ENCODE measurements at regions not wholly inside any gene's neighbourhood (a gene's known extent, or its start where the extent isn't known, plus 50 kb on each side); places are given as distances from the start of the nearest gene placed in this dataset.

- no peak overlapping the region for H3K27ac ChIP-seq (ENCODE audit: low read depth, low read length, severe bottlenecking)
- no peak overlapping the region for H3K4me3 ChIP-seq (ENCODE audit: extremely low read depth, insufficient read depth, low read length, poor library complexity, severe bottlenecking)
- H3K4me1 ChIP-seq (ENCODE audit: control insufficient read depth, insufficient read depth, low read length, poor library complexity, severe bottlenecking): no peaks in the 10 kb centered on the region
- 80 to 100% methylated on average over 2 of the region's 8 CpGs for WGBS, 2 experiments (ENCODE audit: insufficient coverage in 2 of 2)
- no peaks in the 10 kb centered on the region for H3K9me3 ChIP-seq (ENCODE audit: control insufficient read depth, low read length)
- H3K36me3 ChIP-seq (ENCODE audit: control insufficient read depth, insufficient read depth, low read length): no peaks in the 10 kb centered on the region
Observed at GRCh38 chr3:69604735-69605450, 134.4 kb upstream of the MITF start.

- 100% methylated on average over 1 of the region's 4 CpGs; no CpG with 5 or more reads in 1 of the 2 experiments for WGBS, 2 experiments (ENCODE audit: insufficient coverage in 2 of 2)
- Histone ChIP-seq H3K4me3 (ENCODE audit: extremely low read depth, insufficient read depth, low read length, poor library complexity, severe bottlenecking) (no peak overlapping the region), H3K9me3 (ENCODE audit: control insufficient read depth, low read length) (no peaks in the 10 kb centered on the region), H3K27ac (ENCODE audit: low read depth, low read length, severe bottlenecking) (no peak overlapping the region), H3K4me1 (ENCODE audit: control insufficient read depth, insufficient read depth, low read length, poor library complexity, severe bottlenecking) (no peaks in the 10 kb centered on the region), H3K36me3 (ENCODE audit: control insufficient read depth, insufficient read depth, low read length) (no peaks in the 10 kb centered on the region)
Observed at GRCh38 chr3:69602112-69602511, 137.2 kb upstream of the MITF start.

GRCh38 chr3:69594286-69594685 is 145.0 kb upstream of the MITF start:
- Histone ChIP-seq H3K27ac (ENCODE audit: low read depth, low read length, severe bottlenecking) (no peak overlapping the region), H3K9me3 (ENCODE audit: control insufficient read depth, low read length) (no peaks in the 10 kb centered on the region), H3K4me1 (ENCODE audit: control insufficient read depth, insufficient read depth, low read length, poor library complexity, severe bottlenecking) (no peaks in the 10 kb centered on the region), H3K4me3 (ENCODE audit: extremely low read depth, insufficient read depth, low read length, poor library complexity, severe bottlenecking) (no peak overlapping the region), H3K36me3 (ENCODE audit: control insufficient read depth, insufficient read depth, low read length) (no peaks in the 10 kb centered on the region)
- WGBS, 2 experiments (ENCODE audit: insufficient coverage in 2 of 2): no CpG with 5 or more reads among the region's 2 CpGs

- Histone ChIP-seq H3K36me3 (ENCODE audit: control insufficient read depth, insufficient read depth, low read length) (no peaks in the 10 kb centered on the region), H3K9me3 (ENCODE audit: control insufficient read depth, low read length) (peaks cover 6% of the 10 kb centered on the region), H3K4me1 (ENCODE audit: control insufficient read depth, insufficient read depth, low read length, poor library complexity, severe bottlenecking) (no peaks in the 10 kb centered on the region), H3K4me3 (ENCODE audit: extremely low read depth, insufficient read depth, low read length, poor library complexity, severe bottlenecking) (no peak overlapping the region), H3K27ac (ENCODE audit: low read depth, low read length, severe bottlenecking) (no peak overlapping the region)
- no CpG with 5 or more reads among the region's 4 CpGs for WGBS, 2 experiments (ENCODE audit: insufficient coverage in 2 of 2)
Observed at GRCh38 chr3:69591164-69591736, 148.0 kb upstream of the MITF start.

- Histone ChIP-seq H3K9me3 (ENCODE audit: control insufficient read depth, low read length) (peaks cover 6% of the 10 kb centered on the region), H3K4me1 (ENCODE audit: control insufficient read depth, insufficient read depth, low read length, poor library complexity, severe bottlenecking) (no peaks in the 10 kb centered on the region), H3K27ac (ENCODE audit: low read depth, low read length, severe bottlenecking) (no peak overlapping the region), H3K4me3 (ENCODE audit: extremely low read depth, insufficient read depth, low read length, poor library complexity, severe bottlenecking) (no peak overlapping the region), H3K36me3 (ENCODE audit: control insufficient read depth, insufficient read depth, low read length) (no peaks in the 10 kb centered on the region)
Observed at GRCh38 chr3:69590111-69590510, 149.2 kb upstream of the MITF start.

- peaks cover 6% of the 10 kb centered on the region for H3K9me3 ChIP-seq (ENCODE audit: control insufficient read depth, low read length)
- no peaks in the 10 kb centered on the region for H3K4me1 ChIP-seq (ENCODE audit: control insufficient read depth, insufficient read depth, low read length, poor library complexity, severe bottlenecking)
- no peak overlapping the region for H3K27ac ChIP-seq (ENCODE audit: low read depth, low read length, severe bottlenecking)
- WGBS, 2 experiments (ENCODE audit: insufficient coverage in 2 of 2): 73 to 88% methylated on average over 2 of the region's 2 CpGs
- H3K36me3 ChIP-seq (ENCODE audit: control insufficient read depth, insufficient read depth, low read length): no peaks in the 10 kb centered on the region
- no peak overlapping the region for H3K4me3 ChIP-seq (ENCODE audit: extremely low read depth, insufficient read depth, low read length, poor library complexity, severe bottlenecking)
Observed at GRCh38 chr3:69588170-69588569, 151.1 kb upstream of the MITF start.

- Histone ChIP-seq H3K4me3 (ENCODE audit: extremely low read depth, insufficient read depth, low read length, poor library complexity, severe bottlenecking) (no peak overlapping the region), H3K9me3 (ENCODE audit: control insufficient read depth, low read length) (peaks cover 6% of the 10 kb centered on the region), H3K27ac (ENCODE audit: low read depth, low read length, severe bottlenecking) (no peak overlapping the region), H3K36me3 (ENCODE audit: control insufficient read depth, insufficient read depth, low read length) (no peaks in the 10 kb centered on the region), H3K4me1 (ENCODE audit: control insufficient read depth, insufficient read depth, low read length, poor library complexity, severe bottlenecking) (no peaks in the 10 kb centered on the region)
- no CpG with 5 or more reads among the region's 1 CpG for WGBS, 2 experiments (ENCODE audit: insufficient coverage in 2 of 2)
Observed at GRCh38 chr3:69585472-69585871, 153.8 kb upstream of the MITF start.

GRCh38 chr3:69582044-69582443 is 157.2 kb upstream of the MITF start:
- Histone ChIP-seq H3K9me3 (ENCODE audit: control insufficient read depth, low read length) (no peaks in the 10 kb centered on the region), H3K4me3 (ENCODE audit: extremely low read depth, insufficient read depth, low read length, poor library complexity, severe bottlenecking) (no peak overlapping the region), H3K27ac (ENCODE audit: low read depth, low read length, severe bottlenecking) (no peak overlapping the region), H3K4me1 (ENCODE audit: control insufficient read depth, insufficient read depth, low read length, poor library complexity, severe bottlenecking) (no peaks in the 10 kb centered on the region), H3K36me3 (ENCODE audit: control insufficient read depth, insufficient read depth, low read length) (no peaks in the 10 kb centered on the region)
- WGBS, 2 experiments (ENCODE audit: insufficient coverage in 2 of 2): 57 to 67% methylated on average over 1 to 3 of the region's 4 CpGs

GRCh38 chr3:69579306-69580041 is 159.8 kb upstream of the MITF start:
- no peak overlapping the region for H3K27ac ChIP-seq (ENCODE audit: low read depth, low read length, severe bottlenecking)
- no peaks in the 10 kb centered on the region for H3K4me1 ChIP-seq (ENCODE audit: control insufficient read depth, insufficient read depth, low read length, poor library complexity, severe bottlenecking)
- H3K36me3 ChIP-seq (ENCODE audit: control insufficient read depth, insufficient read depth, low read length): no peaks in the 10 kb centered on the region
- no peak overlapping the region for H3K4me3 ChIP-seq (ENCODE audit: extremely low read depth, insufficient read depth, low read length, poor library complexity, severe bottlenecking)
- 74 to 83% methylated on average over 4 to 6 of the region's 8 CpGs for WGBS, 2 experiments (ENCODE audit: insufficient coverage in 2 of 2)
- no peaks in the 10 kb centered on the region for H3K9me3 ChIP-seq (ENCODE audit: control insufficient read depth, low read length)

- Histone ChIP-seq H3K36me3 (ENCODE audit: control insufficient read depth, insufficient read depth, low read length) (no peaks in the 10 kb centered on the region), H3K27ac (ENCODE audit: low read depth, low read length, severe bottlenecking) (no peak overlapping the region), H3K4me3 (ENCODE audit: extremely low read depth, insufficient read depth, low read length, poor library complexity, severe bottlenecking) (no peak overlapping the region), H3K9me3 (ENCODE audit: control insufficient read depth, low read length) (no peaks in the 10 kb centered on the region), H3K4me1 (ENCODE audit: control insufficient read depth, insufficient read depth, low read length, poor library complexity, severe bottlenecking) (no peaks in the 10 kb centered on the region)
- WGBS, 2 experiments (ENCODE audit: insufficient coverage in 2 of 2): 83% methylated on average over 1 of the region's 3 CpGs; no CpG with 5 or more reads in 1 of the 2 experiments
Observed at GRCh38 chr3:69569520-69569919, 169.7 kb upstream of the MITF start.

GRCh38 chr3:69568951-69569350 is 170.3 kb upstream of the MITF start:
- 83% methylated on average over 1 of the region's 2 CpGs; no CpG with 5 or more reads in 1 of the 2 experiments for WGBS, 2 experiments (ENCODE audit: insufficient coverage in 2 of 2)
- no peaks in the 10 kb centered on the region for H3K36me3 ChIP-seq (ENCODE audit: control insufficient read depth, insufficient read depth, low read length)
- no peak overlapping the region for H3K27ac ChIP-seq (ENCODE audit: low read depth, low read length, severe bottlenecking)
- no peaks in the 10 kb centered on the region for H3K9me3 ChIP-seq (ENCODE audit: control insufficient read depth, low read length)
- no peak overlapping the region for H3K4me3 ChIP-seq (ENCODE audit: extremely low read depth, insufficient read depth, low read length, poor library complexity, severe bottlenecking)
- no peaks in the 10 kb centered on the region for H3K4me1 ChIP-seq (ENCODE audit: control insufficient read depth, insufficient read depth, low read length, poor library complexity, severe bottlenecking)
